NCI-H69 (cell line): ENCODE measurements at regions not wholly inside any gene's neighbourhood (a gene's known extent, or its start where the extent isn't known, plus 50 kb on each side); places are given as distances from the start of the nearest gene placed in this dataset.
A peak's percentile ranks its signal among the peaks of the same experiment; 100 is the strongest.

Source experiments
- DNase-seq: peaks from one replicate; lab custom pipeline; 2025; lab: John Stamatoyannopoulos, UW

GRCh38 chr15:62697636-62698035 is 344.9 kb upstream of the TPM1 start:
- no peak for DNase-seq

GRCh38 chr15:62698646-62699045 is 343.9 kb upstream of the TPM1 start:
- no peak for DNase-seq

- DNase-seq, result peak; percentile 4
Measured at GRCh38 chr15:62706317-62706716, 336.2 kb upstream of the TPM1 start.

- DNase-seq, result no peak
Measured at GRCh38 chr15:62708470-62708869, 334.1 kb upstream of the TPM1 start.

- DNase-seq, result peak; percentile 10
Measured at GRCh38 chr15:62709261-62709660, 333.3 kb upstream of the TPM1 start.

- DNase-seq, result no peak
Measured at GRCh38 chr15:62711691-62712454, 330.7 kb upstream of the TPM1 start.

- no peak for DNase-seq
Measured at GRCh38 chr15:62712455-62712839, 330.1 kb upstream of the TPM1 start.

- no peak for DNase-seq
Measured at GRCh38 chr15:62715946-62716345, 326.6 kb upstream of the TPM1 start.

- DNase-seq, result no peak
Measured at GRCh38 chr15:62717496-62717895, 325.1 kb upstream of the TPM1 start.

GRCh38 chr15:62719316-62719715 is 323.2 kb upstream of the TPM1 start:
- DNase-seq, result no peak

- DNase-seq, result no peak
Measured at GRCh38 chr15:62722237-62722636, 320.3 kb upstream of the TPM1 start.

- peak; percentile 69 for DNase-seq
Measured at GRCh38 chr15:62726461-62726860, 316.1 kb upstream of the TPM1 start.

GRCh38 chr15:62727501-62727900 is 315.0 kb upstream of the TPM1 start:
- DNase-seq, result no peak

- no peak for DNase-seq
Measured at GRCh38 chr15:62730825-62731224, 311.7 kb upstream of the TPM1 start.

GRCh38 chr15:62732078-62732477 is 310.5 kb upstream of the TPM1 start:
- no peak for DNase-seq

- peak; percentile 19 for DNase-seq
Measured at GRCh38 chr15:62734706-62735105, 307.8 kb upstream of the TPM1 start.

GRCh38 chr15:62736756-62737155 is 305.8 kb upstream of the TPM1 start:
- DNase-seq, result no peak

GRCh38 chr15:62737551-62737950 is 305.0 kb upstream of the TPM1 start:
- DNase-seq, result no peak

- DNase-seq, result peak; percentile 9
Measured at GRCh38 chr15:62739082-62739481, 303.5 kb upstream of the TPM1 start.

GRCh38 chr15:62739507-62739906 is 303.0 kb upstream of the TPM1 start:
- DNase-seq, result no peak

- no peak for DNase-seq
Measured at GRCh38 chr15:62740141-62741004, 302.2 kb upstream of the TPM1 start.

GRCh38 chr15:62741106-62741505 is 301.4 kb upstream of the TPM1 start:
- no peak for DNase-seq
